Esophagus muscularis mucosa (tissue), 4 donors: ENCODE measurements at regions not wholly inside any gene's neighbourhood (a gene's known extent, or its start where the extent isn't known, plus 50 kb on each side); places are given as distances from the start of the nearest gene placed in this dataset.

Experiments
- EP300 ChIP-seq: sonication (generic); formaldehyde crosslinking; IDR thresholded peaks from one replicate; pipeline ENCODE4 v1.6.1; 2017; ENCODE audit warnings: antibody characterized with exemption
- POLR2A ChIP-seq: fragments of 450-650 bp; IDR thresholded peaks from one replicate; pipeline ENCODE4 v1.6.1; 2017; ENCODE audit warnings: antibody characterized with exemption, moderate library complexity, mild to moderate bottlenecking, low read depth
- POLR2AphosphoS5 ChIP-seq, 2 donors: sonication (generic); formaldehyde crosslinking; IDR thresholded peaks; one replicate each; pipeline ENCODE4 v1.6.1; 2017; ENCODE audit warnings: antibody characterized with exemption in 2 of 2
- TF ChIP-seq, protein P1 (sequence below), 3 experiments: fragments of 200-600 bp in 2 of 3; fragments of 450-650 bp in 1 of 3; sonication (generic) in 2 of 3; IDR thresholded peaks; one replicate each; pipeline ENCODE4 v1.5.1; 2017 to 2019; ENCODE audit warnings: antibody characterized with exemption in 3 of 3, mild to moderate bottlenecking in 2 of 3, moderate library complexity in 1 of 3

DNA sequence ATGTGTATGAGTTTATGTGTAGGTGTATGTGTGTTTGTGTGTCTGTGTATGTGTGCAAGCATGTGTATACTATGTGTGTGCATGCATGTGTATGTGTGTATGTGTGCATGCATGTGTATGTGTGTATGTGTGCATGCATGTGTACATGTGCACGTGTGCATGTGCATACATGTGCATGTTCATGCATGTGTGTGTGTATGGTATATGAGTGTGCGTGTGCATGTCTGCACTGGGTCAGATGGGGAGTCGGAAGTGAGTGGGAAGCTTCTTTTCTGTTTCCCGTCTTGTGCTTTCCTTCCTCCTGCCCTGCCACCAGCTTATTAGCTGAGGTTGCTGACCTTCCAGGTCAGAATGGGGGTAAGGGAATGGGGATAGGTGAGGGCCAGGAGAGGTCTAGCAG lies 174.7 kb downstream of the MAP2K4 start:
- TF ChIP-seq, protein P1, sequence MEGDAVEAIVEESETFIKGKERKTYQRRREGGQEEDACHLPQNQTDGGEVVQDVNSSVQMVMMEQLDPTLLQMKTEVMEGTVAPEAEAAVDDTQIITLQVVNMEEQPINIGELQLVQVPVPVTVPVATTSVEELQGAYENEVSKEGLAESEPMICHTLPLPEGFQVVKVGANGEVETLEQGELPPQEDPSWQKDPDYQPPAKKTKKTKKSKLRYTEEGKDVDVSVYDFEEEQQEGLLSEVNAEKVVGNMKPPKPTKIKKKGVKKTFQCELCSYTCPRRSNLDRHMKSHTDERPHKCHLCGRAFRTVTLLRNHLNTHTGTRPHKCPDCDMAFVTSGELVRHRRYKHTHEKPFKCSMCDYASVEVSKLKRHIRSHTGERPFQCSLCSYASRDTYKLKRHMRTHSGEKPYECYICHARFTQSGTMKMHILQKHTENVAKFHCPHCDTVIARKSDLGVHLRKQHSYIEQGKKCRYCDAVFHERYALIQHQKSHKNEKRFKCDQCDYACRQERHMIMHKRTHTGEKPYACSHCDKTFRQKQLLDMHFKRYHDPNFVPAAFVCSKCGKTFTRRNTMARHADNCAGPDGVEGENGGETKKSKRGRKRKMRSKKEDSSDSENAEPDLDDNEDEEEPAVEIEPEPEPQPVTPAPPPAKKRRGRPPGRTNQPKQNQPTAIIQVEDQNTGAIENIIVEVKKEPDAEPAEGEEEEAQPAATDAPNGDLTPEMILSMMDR (IDR thresholded peaks at IDR 0.05), result no peak
- no peak for TF ChIP-seq EP300
- TF ChIP-seq POLR2AphosphoS5 (IDR thresholded peaks at IDR 0.05), result no peak
- TF ChIP-seq POLR2A, result no peak
